GM12892 (cell line): ENCODE measurements at regions not wholly inside any gene's neighbourhood (a gene's known extent, or its start where the extent isn't known, plus 50 kb on each side); places are given as distances from the start of the nearest gene placed in this dataset.

Source experiments
- POLR2A ChIP-seq: IDR thresholded peaks from 2 replicates; pipeline ENCODE4 v1.6.1; 2011; ENCODE audit warnings: low read depth, low read length, control low read depth
- POLR2AphosphoS5 ChIP-seq: IDR thresholded peaks from 2 replicates; pipeline ENCODE4 v1.6.1; 2011; ENCODE audit warnings: low read depth, low read length, control low read depth
- TAF1 ChIP-seq: IDR thresholded peaks from 2 replicates; pipeline ENCODE4 v1.6.1; 2011; ENCODE audit warnings: low read depth, mild to moderate bottlenecking, control low read depth, low read length, borderline replicate concordance

DNA sequence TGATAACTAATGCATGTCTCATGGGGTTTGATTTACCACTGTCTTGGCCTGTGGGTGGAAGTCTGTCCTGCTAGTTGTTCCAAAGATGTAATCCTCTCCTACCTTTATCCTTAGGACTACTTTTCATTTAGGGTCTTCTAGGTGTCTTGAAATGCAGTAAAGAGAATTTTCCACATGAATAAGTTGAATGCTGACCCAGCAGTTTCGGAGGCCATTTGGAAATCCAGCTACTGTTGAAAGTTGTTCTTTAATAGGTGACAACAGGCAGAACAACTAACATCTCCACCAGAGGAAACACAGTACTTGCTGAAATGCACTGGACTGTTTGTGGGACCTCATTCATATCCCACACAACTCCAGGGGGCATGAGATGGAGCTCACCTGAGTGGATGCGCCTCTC, 478.1 kb downstream of the BTBD3 start:
- no peak for TF ChIP-seq POLR2AphosphoS5
- no peak for TF ChIP-seq TAF1
- no peak for TF ChIP-seq POLR2A
